ENCODE measurements at regions not wholly inside any gene's neighbourhood (a gene's known extent, or its start where the extent isn't known, plus 50 kb on each side); places are given as distances from the start of the nearest gene placed in this dataset.

- CTCF ChIA-PET: interaction anchor here (0.7 kb wide), 1 partner anchor 211 kb away, joined by 3 read pairs; no protein-coding TSS in a partner anchor
- BruUV-seq (replicated peaks): no TSS peak
- POLR2A ChIA-PET: no interaction called here
- H3K9me3 ChIP-seq (ENCODE audit: control insufficient read depth, insufficient read depth, low read depth, low read length): no peaks in the 10 kb centered on the region
- H3K27me3 ChIP-seq (ENCODE audit: control insufficient read depth, insufficient read depth, low read length): no peaks in the 10 kb centered on the region
- H3K4me1 ChIP-seq (ENCODE audit: control insufficient read depth, insufficient read depth, low read length): no peaks in the 10 kb centered on the region
- ATAC-seq (no peak), DNase-seq (ENCODE audit: low read depth, low spot score) (no peak)
- in situ Hi-C loops (cut with HindIII; ENCODE audit: low pct_unique_long_range_greater_than_20kb, low sequenced_read_pairs): no loop called here
- TF ChIP-seq CTCF (IDR thresholded peaks at IDR 0.05) (no peak), TCF7L2 (IDR thresholded peaks at IDR 0.05; ENCODE audit: low read depth, low read length) (no peak), POLR2AphosphoS5 (IDR thresholded peaks at IDR 0.05; ENCODE audit: low read depth, low read length) (no peak), REST (IDR thresholded peaks at IDR 0.05; ENCODE audit: insufficient read depth in 1 of 2, low read depth in 2 of 2, low read length in 1 of 2) (no peak), SIN3A (IDR thresholded peaks at IDR 0.05; ENCODE audit: borderline replicate concordance, insufficient read depth, low read depth, low read length) (no peak)
- no peak overlapping the region for H3K27ac ChIP-seq (ENCODE audit: low read length)
- intact Hi-C loops (cut with micrococcal nuclease; ENCODE audit: unreplicated experiment): no loop called here
- no peaks in the 10 kb centered on the region for H3K36me3 ChIP-seq (ENCODE audit: control insufficient read depth, insufficient read depth, low read length)
- no peak overlapping the region for H3K4me3 ChIP-seq (ENCODE audit: low read depth in 2 of 2, low read length in 2 of 2)
Measured at GRCh38 chr4:96753216-96753615, 913.3 kb downstream of the PDHA2 start.

- H3K27ac ChIP-seq (ENCODE audit: low read length): no peak overlapping the region
- DNase-seq (ENCODE audit: low read depth, low spot score) (no peak), ATAC-seq (no peak)
- intact Hi-C loops (cut with micrococcal nuclease; ENCODE audit: unreplicated experiment) (no loop called here), in situ Hi-C loops (cut with HindIII; ENCODE audit: low pct_unique_long_range_greater_than_20kb, low sequenced_read_pairs) (no loop called here)
- H3K27me3 ChIP-seq (ENCODE audit: control insufficient read depth, insufficient read depth, low read length): no peaks in the 10 kb centered on the region
- H3K9me3 ChIP-seq (ENCODE audit: control insufficient read depth, insufficient read depth, low read depth, low read length): no peaks in the 10 kb centered on the region
- H3K4me1 ChIP-seq (ENCODE audit: control insufficient read depth, insufficient read depth, low read length): no peaks in the 10 kb centered on the region
- H3K4me3 ChIP-seq (ENCODE audit: low read depth in 2 of 2, low read length in 2 of 2): no peak overlapping the region
- TF ChIP-seq TCF7L2 (IDR thresholded peaks at IDR 0.05; ENCODE audit: low read depth, low read length): no peak
- no peak for TF ChIP-seq POLR2AphosphoS5 (IDR thresholded peaks at IDR 0.05; ENCODE audit: low read depth, low read length)
- no peak for TF ChIP-seq CTCF (IDR thresholded peaks at IDR 0.05)
- no peak for TF ChIP-seq REST (IDR thresholded peaks at IDR 0.05; ENCODE audit: insufficient read depth in 1 of 2, low read depth in 2 of 2, low read length in 1 of 2)
- TF ChIP-seq SIN3A (IDR thresholded peaks at IDR 0.05; ENCODE audit: borderline replicate concordance, insufficient read depth, low read depth, low read length): no peak
- POLR2A ChIA-PET: no interaction called here
- H3K36me3 ChIP-seq (ENCODE audit: control insufficient read depth, insufficient read depth, low read length): no peaks in the 10 kb centered on the region
- no TSS peak for BruUV-seq (replicated peaks)
- CTCF ChIA-PET: no interaction called here
Measured at GRCh38 chr4:96755569-96756484, 915.9 kb downstream of the PDHA2 start.

Data from Panc1 (cell line).